Keratinocyte (primary cell): ENCODE measurements at regions not wholly inside any gene's neighbourhood (a gene's known extent, or its start where the extent isn't known, plus 50 kb on each side); places are given as distances from the start of the nearest gene placed in this dataset.

ENCODE experiments used
- EZH2 ChIP-seq: IDR thresholded peaks from one replicate; pipeline ENCODE4 v1.6.1; 2012; ENCODE audit warnings: inconsistent platforms, mild to moderate bottlenecking, low read length, moderate library complexity
- TF ChIP-seq, protein P1 (sequence below), 3 experiments: IDR thresholded peaks in 1 of 3; conservative IDR thresholded peaks in 1 of 3; optimal IDR thresholded peaks in 1 of 3; 2 replicates in 2 of 3; 3 replicates in 1 of 3; pipeline versions ENCODE3 to v1.5.1; 2011; ENCODE audit warnings: low read length in 3 of 3, mild to moderate bottlenecking in 3 of 3, moderate library complexity in 2 of 3, control low read depth in 1 of 3, inconsistent platforms in 1 of 3; ENCODE audit not compliant: insufficient read depth in 2 of 3; ENCODE audit errors: extremely low read depth in 1 of 3

DNA sequence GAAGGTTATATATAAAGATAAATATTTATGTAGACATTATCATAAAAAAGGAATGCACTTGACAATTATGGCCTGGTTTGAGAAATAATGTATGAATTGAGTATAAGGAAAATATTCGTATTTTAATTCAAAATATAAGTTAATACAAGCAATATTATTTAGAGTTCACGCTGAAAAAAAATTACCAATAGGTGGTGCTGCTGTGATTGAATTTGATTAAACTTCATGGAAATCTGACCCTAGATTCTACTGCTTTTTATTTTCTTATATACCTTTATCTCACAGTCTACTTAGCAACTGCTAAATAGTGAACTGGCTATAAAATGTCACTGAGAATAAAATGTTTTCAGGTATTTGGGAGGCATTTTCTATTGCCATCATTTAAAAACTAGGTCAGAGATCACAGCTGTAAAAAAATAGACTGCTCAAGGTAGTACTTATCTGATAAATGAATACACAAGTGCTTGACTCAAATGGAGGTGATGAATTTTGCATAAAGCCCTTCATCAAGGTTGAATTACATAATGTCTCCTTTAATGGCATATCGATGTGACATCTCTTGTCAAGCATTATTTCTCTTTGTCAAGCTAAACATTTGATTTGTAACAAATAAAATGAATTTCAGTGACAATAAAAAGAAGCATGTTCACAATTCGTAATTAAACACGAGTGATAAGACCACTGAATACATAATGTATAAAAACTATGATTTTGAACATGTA is 1638.8 kb upstream of the PCDH7 start:
- TF ChIP-seq, protein P1, sequence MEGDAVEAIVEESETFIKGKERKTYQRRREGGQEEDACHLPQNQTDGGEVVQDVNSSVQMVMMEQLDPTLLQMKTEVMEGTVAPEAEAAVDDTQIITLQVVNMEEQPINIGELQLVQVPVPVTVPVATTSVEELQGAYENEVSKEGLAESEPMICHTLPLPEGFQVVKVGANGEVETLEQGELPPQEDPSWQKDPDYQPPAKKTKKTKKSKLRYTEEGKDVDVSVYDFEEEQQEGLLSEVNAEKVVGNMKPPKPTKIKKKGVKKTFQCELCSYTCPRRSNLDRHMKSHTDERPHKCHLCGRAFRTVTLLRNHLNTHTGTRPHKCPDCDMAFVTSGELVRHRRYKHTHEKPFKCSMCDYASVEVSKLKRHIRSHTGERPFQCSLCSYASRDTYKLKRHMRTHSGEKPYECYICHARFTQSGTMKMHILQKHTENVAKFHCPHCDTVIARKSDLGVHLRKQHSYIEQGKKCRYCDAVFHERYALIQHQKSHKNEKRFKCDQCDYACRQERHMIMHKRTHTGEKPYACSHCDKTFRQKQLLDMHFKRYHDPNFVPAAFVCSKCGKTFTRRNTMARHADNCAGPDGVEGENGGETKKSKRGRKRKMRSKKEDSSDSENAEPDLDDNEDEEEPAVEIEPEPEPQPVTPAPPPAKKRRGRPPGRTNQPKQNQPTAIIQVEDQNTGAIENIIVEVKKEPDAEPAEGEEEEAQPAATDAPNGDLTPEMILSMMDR (optimal IDR thresholded peaks at IDR 0.05 in 1 of 3, IDR thresholded peaks at IDR 0.05 in 1 of 3, conservative IDR thresholded peaks at IDR 0.05 in 1 of 3; ENCODE audit: extremely low read depth in 1 of 3, insufficient read depth in 2 of 3, low read length in 3 of 3) = no peak
- no peak for TF ChIP-seq EZH2
